SK-N-SH (cell line): ENCODE measurements at regions not wholly inside any gene's neighbourhood (a gene's known extent, or its start where the extent isn't known, plus 50 kb on each side); places are given as distances from the start of the nearest gene placed in this dataset.

Experiments
- CTCF ChIA-PET: fragments of 300-600, 350-600 bp; formaldehyde crosslinking; extraction: SDS; loops from one replicate; lab custom pipeline; 2021; lab: Yijun Ruan, JAX
- POLR2A ChIA-PET: fragments of 350-600 bp; sonication (Branson Sonifier 250); formaldehyde crosslinking; extraction: SDS; loops from one replicate; lab custom pipeline; 2020; ENCODE audit warnings: antibody characterized with exemption, inconsistent platforms; lab: Yijun Ruan, JAX
- DNase-seq: peaks from one replicate; pipeline ENCODE4 v3.0.0; 2012
- H2AFZ ChIP-seq: fragments of 200-600 bp; sonication (generic); 2 replicates; pipeline ENCODE4 v1.8.1; 2016; ENCODE audit warnings: antibody characterized with exemption, mild to moderate bottlenecking, low read depth
- H3F3A ChIP-seq: fragments of 200-600 bp; sonication (generic); replicated peaks from 2 replicates; pipeline ENCODE3; 2016; ENCODE audit warnings: antibody characterized with exemption, mild to moderate bottlenecking; ENCODE audit not compliant: insufficient read depth
- H3K27ac ChIP-seq, 2 experiments: fragments of 200-500 bp in 1 of 2; fragments of 200-600 bp in 1 of 2; sonication (Bioruptor generic) in 1 of 2; sonication (generic), shearing (Covaris generic) in 1 of 2; 2 replicates each; pipeline versions ENCODE4 v1.5.1 to v1.6.1; 2014 to 2016; ENCODE audit warnings: low read depth in 2 of 2, inconsistent platforms in 1 of 2, low read length in 1 of 2, mild to moderate bottlenecking in 1 of 2, mixed read lengths in 1 of 2
- H3K27me3 ChIP-seq: fragments of 200-600 bp; sonication (generic), shearing (Covaris generic); 2 replicates; pipeline ENCODE4 v1.6.1; 2016; ENCODE audit warnings: mixed run types; ENCODE audit not compliant: insufficient read depth
- H3K36me3 ChIP-seq, 2 experiments: fragments of 200-500 bp in 1 of 2; fragments of 200-600 bp in 1 of 2; sonication (Bioruptor generic) in 1 of 2; sonication (generic) in 1 of 2; replicated peaks in 1 of 2; 2 replicates each; pipeline versions ENCODE3 to v1.5.1; 2014 to 2016; ENCODE audit warnings: low read length in 1 of 2, mild to moderate bottlenecking in 1 of 2; ENCODE audit not compliant: insufficient read depth in 2 of 2, control insufficient read depth in 1 of 2
- H3K4me1 ChIP-seq, 2 experiments: fragments of 200-500 bp in 1 of 2; fragments of 200-600 bp in 1 of 2; sonication (Bioruptor generic) in 1 of 2; sonication (generic), shearing (Covaris generic) in 1 of 2; 2 replicates each; pipeline versions ENCODE4 v1.5.1 to v1.6.1; 2014 to 2016; ENCODE audit warnings: low read depth in 1 of 2, low read length in 1 of 2, mixed run types in 1 of 2; ENCODE audit not compliant: insufficient read depth in 2 of 2, control insufficient read depth in 1 of 2
- H3K4me2 ChIP-seq: fragments of 200-600 bp; sonication (generic), shearing (Covaris generic); 2 replicates; pipeline ENCODE4 v1.6.1; 2017; ENCODE audit warnings: mixed run types
- H3K4me3 ChIP-seq, 2 experiments: fragments of 200-500 bp in 1 of 2; fragments of 200-600 bp in 1 of 2; sonication (Bioruptor generic) in 1 of 2; sonication (generic), shearing (Covaris generic) in 1 of 2; 2 replicates each; pipeline versions ENCODE4 v1.5.1 to v1.8.1; 2014 to 2016; ENCODE audit warnings: low read depth in 2 of 2, inconsistent platforms in 1 of 2, low read length in 1 of 2, mild to moderate bottlenecking in 1 of 2, mixed read lengths in 1 of 2, moderate library complexity in 1 of 2
- H3K79me2 ChIP-seq: fragments of 200-600 bp; sonication (generic); 2 replicates; pipeline ENCODE4 v1.8.1; 2017; ENCODE audit warnings: mild to moderate bottlenecking; ENCODE audit not compliant: insufficient read depth
- H3K9ac ChIP-seq: fragments of 200-600 bp; sonication (generic); 2 replicates; pipeline ENCODE4 v1.6.1; 2017; ENCODE audit warnings: mixed run types
- H3K9me2 ChIP-seq: fragments of 200-600 bp; sonication (generic); 2 replicates; pipeline ENCODE4 v1.6.1; 2017; ENCODE audit warnings: mixed run types
- H3K9me3 ChIP-seq: fragments of 200-600 bp; sonication (generic); 2 replicates; pipeline ENCODE4 v1.6.1; 2017; ENCODE audit warnings: mixed run types, mild to moderate bottlenecking, moderate library complexity
- H4K20me1 ChIP-seq: fragments of 200-600 bp; sonication (generic); 2 replicates; pipeline ENCODE4 v1.6.1; 2017; ENCODE audit warnings: mild to moderate bottlenecking, mixed run types; ENCODE audit not compliant: insufficient read depth
- EP300 ChIP-seq, 2 experiments: IDR thresholded peaks; 2 replicates each; pipeline versions ENCODE4 v1.4.0 to v1.6.1; 2012; ENCODE audit warnings: borderline replicate concordance in 1 of 2, low read depth in 1 of 2, low read length in 1 of 2
- EZH2phosphoT487 ChIP-seq: fragments of 200-600 bp; sonication (generic); IDR thresholded peaks from 2 replicates; pipeline ENCODE4 v1.6.1; 2017; ENCODE audit warnings: low read depth, mixed run types, mild to moderate bottlenecking, antibody characterized with exemption, moderate library complexity, borderline replicate concordance
- FOSL2 ChIP-seq: IDR thresholded peaks from 2 replicates; pipeline ENCODE4 v1.4.0; 2012; ENCODE audit warnings: low read depth, mild to moderate bottlenecking, moderate library complexity, borderline replicate concordance
- FOXM1 ChIP-seq: IDR thresholded peaks from 2 replicates; pipeline ENCODE4 v1.4.0; 2012; ENCODE audit warnings: low read depth, mild to moderate bottlenecking
- GABPA ChIP-seq: IDR thresholded peaks from 2 replicates; pipeline ENCODE4 v1.4.0; 2012; ENCODE audit warnings: low read depth, mild to moderate bottlenecking
- GATA2 ChIP-seq: sonication (generic); formaldehyde crosslinking; IDR thresholded peaks from 2 replicates; pipeline ENCODE4 v1.5.0; 2020; ENCODE audit warnings: mild to moderate bottlenecking, missing genetic modification reagents
- JUND ChIP-seq: IDR thresholded peaks from 2 replicates; pipeline ENCODE4 v1.4.0; 2012
- MAX ChIP-seq: IDR thresholded peaks from 2 replicates; pipeline ENCODE4 v1.4.0; 2012; ENCODE audit warnings: low read depth
- MXI1 ChIP-seq: IDR thresholded peaks from 2 replicates; pipeline ENCODE4 v1.6.1; 2012; ENCODE audit warnings: mild to moderate bottlenecking, low read depth, low read length, improper control_type of control experiment
- NRF1 ChIP-seq: IDR thresholded peaks from 2 replicates; pipeline ENCODE4 v1.6.1; 2012; ENCODE audit warnings: low read depth, mild to moderate bottlenecking, low read length
- POLR2AphosphoS5 ChIP-seq: IDR thresholded peaks from 2 replicates; pipeline ENCODE4 v1.6.1; 2012; ENCODE audit warnings: low read depth, low read length
- TAF1 ChIP-seq: IDR thresholded peaks from 2 replicates; pipeline ENCODE4 v1.6.1; 2012; ENCODE audit warnings: low read depth, mild to moderate bottlenecking, low read length, moderate library complexity, borderline replicate concordance
- YY1 ChIP-seq: IDR thresholded peaks from 2 replicates; pipeline ENCODE4 v1.4.0; 2012; ENCODE audit warnings: low read depth, mild to moderate bottlenecking
- WGBS: methylation state at CpG from one replicate; pipeline ENCODE4 v1.1.6; 2017; ENCODE audit warnings: low lambda C conversion rate; 5-methylcytosine and 5-hydroxymethylcytosine counted together
- TF ChIP-seq, protein P1 (sequence below): IDR thresholded peaks from 2 replicates; pipeline ENCODE4 v1.4.0; 2012; ENCODE audit warnings: low read depth, borderline replicate concordance
- TF ChIP-seq, protein P2 (sequence below): fragments of 150-350 bp; IDR thresholded peaks from 2 replicates; pipeline ENCODE4 v1.6.1; 2016; ENCODE audit warnings: mild to moderate bottlenecking, low read depth, low read length
- TF ChIP-seq, protein P3 (sequence below): IDR thresholded peaks from 2 replicates; pipeline ENCODE4; 2012

DNA sequence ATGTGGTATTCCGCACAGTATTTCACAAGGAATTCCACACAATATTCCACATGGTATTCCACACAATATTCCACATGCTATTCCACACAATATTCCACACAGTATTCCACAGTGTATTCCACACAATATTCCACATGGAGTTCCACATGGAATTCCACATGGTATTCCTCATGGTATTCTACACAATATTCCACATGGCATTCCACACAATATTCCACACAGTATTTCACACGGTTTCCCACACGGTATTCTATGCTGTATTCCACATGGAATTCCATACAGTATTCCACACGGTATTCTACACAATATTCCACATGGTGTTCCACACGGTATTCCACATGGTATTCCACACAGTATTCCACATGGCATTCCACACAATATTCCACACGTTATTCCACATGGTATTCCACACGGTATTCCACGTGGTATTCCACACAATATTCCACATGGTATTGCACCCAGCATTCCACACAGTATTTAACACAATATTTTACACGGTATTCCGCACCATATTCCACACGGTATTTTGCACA, 137.3 kb upstream of the CHST15 start:
- 54% methylated on average over 11 of the region's 11 CpGs for WGBS
- H3K79me2 ChIP-seq = no peaks in the 10 kb centered on the region
- H3K9ac ChIP-seq = no peak overlapping the region
- DNase-seq = no peak
- H3K4me3 ChIP-seq = no peak overlapping the region
- H3K4me2 ChIP-seq = no peak overlapping the region
- TF ChIP-seq EZH2phosphoT487 (no peak), MAX (no peak), YY1 (no peak), FOSL2 (no peak), GATA2 (CRISPR knock-in tag) (no peak), JUND (no peak), NRF1 (no peak), GABPA (no peak), EP300 (IDR thresholded peaks at IDR 0.05; ENCODE audit: borderline replicate concordance in 1 of 2, low read depth in 1 of 2, low read length in 1 of 2) (no peak), FOXM1 (no peak), POLR2AphosphoS5 (no peak), MXI1 (no peak), TAF1 (no peak)
- TF ChIP-seq, protein P1, sequence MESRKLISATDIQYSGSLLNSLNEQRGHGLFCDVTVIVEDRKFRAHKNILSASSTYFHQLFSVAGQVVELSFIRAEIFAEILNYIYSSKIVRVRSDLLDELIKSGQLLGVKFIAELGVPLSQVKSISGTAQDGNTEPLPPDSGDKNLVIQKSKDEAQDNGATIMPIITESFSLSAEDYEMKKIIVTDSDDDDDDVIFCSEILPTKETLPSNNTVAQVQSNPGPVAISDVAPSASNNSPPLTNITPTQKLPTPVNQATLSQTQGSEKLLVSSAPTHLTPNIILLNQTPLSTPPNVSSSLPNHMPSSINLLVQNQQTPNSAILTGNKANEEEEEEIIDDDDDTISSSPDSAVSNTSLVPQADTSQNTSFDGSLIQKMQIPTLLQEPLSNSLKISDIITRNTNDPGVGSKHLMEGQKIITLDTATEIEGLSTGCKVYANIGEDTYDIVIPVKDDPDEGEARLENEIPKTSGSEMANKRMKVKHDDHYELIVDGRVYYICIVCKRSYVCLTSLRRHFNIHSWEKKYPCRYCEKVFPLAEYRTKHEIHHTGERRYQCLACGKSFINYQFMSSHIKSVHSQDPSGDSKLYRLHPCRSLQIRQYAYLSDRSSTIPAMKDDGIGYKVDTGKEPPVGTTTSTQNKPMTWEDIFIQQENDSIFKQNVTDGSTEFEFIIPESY = no peak
- TF ChIP-seq, protein P2, sequence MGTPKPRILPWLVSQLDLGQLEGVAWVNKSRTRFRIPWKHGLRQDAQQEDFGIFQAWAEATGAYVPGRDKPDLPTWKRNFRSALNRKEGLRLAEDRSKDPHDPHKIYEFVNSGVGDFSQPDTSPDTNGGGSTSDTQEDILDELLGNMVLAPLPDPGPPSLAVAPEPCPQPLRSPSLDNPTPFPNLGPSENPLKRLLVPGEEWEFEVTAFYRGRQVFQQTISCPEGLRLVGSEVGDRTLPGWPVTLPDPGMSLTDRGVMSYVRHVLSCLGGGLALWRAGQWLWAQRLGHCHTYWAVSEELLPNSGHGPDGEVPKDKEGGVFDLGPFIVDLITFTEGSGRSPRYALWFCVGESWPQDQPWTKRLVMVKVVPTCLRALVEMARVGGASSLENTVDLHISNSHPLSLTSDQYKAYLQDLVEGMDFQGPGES = no peak
- TF ChIP-seq, protein P3, sequence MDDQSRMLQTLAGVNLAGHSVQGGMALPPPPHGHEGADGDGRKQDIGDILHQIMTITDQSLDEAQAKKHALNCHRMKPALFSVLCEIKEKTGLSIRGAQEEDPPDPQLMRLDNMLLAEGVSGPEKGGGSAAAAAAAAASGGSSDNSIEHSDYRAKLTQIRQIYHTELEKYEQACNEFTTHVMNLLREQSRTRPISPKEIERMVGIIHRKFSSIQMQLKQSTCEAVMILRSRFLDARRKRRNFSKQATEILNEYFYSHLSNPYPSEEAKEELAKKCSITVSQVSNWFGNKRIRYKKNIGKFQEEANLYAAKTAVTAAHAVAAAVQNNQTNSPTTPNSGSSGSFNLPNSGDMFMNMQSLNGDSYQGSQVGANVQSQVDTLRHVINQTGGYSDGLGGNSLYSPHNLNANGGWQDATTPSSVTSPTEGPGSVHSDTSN = no peak
- TF ChIP-seq, all 33 proteins: peak for 0
- H3K9me3 ChIP-seq = no peaks in the 10 kb centered on the region
- H2AFZ ChIP-seq = no peak overlapping the region
- no peaks in the 10 kb centered on the region for H4K20me1 ChIP-seq
- ChIA-PET POLR2A (no interaction called here), CTCF (no interaction called here)
- H3K27me3 ChIP-seq = no peaks in the 10 kb centered on the region
- no peak overlapping the region for H3K27ac ChIP-seq
- H3K4me1 ChIP-seq = peaks cover 0 to 16% of the 10 kb centered on the region in 2 experiments; a peak in 1 of 4 replicates
- no peaks in the 10 kb centered on the region for H3F3A ChIP-seq
- no peaks in the 10 kb centered on the region for H3K9me2 ChIP-seq
- H3K36me3 ChIP-seq = no peaks in the 10 kb centered on the region
